Epithelial cell of esophagus (primary cell): ENCODE measurements at regions not wholly inside any gene's neighbourhood (a gene's known extent, or its start where the extent isn't known, plus 50 kb on each side); places are given as distances from the start of the nearest gene placed in this dataset.
A peak's percentile ranks its signal among the peaks of the same experiment; 100 is the strongest.

Experiments used
- DNase-seq: peaks from one replicate; pipeline ENCODE4 v3.0.0; 2010; ENCODE audit warnings: low read depth
- H3K4me3 ChIP-seq: 2 replicates; pipeline ENCODE4 v1.5.1; 2011; ENCODE audit warnings: mild to moderate bottlenecking, low read length, control low read depth
- CTCF ChIP-seq: IDR thresholded peaks from 2 replicates; pipeline ENCODE4 v1.5.1; 2011; ENCODE audit warnings: low read depth, mild to moderate bottlenecking, low read length, control low read depth, inconsistent platforms; ENCODE audit not compliant: insufficient read depth; ENCODE audit errors: missing control alignments

GRCh38 chr15:93848076-93848475 lies 383.3 kb upstream of the MCTP2 start:
- no peak overlapping the region for H3K4me3 ChIP-seq
- DNase-seq = no peak
- no peak for TF ChIP-seq CTCF

GRCh38 chr15:93846148-93846547 lies 385.2 kb upstream of the MCTP2 start:
- no peak for TF ChIP-seq CTCF
- H3K4me3 ChIP-seq = no peak overlapping the region
- no peak for DNase-seq

- H3K4me3 ChIP-seq = no peak overlapping the region
- no peak for TF ChIP-seq CTCF
- peak; percentile 99 for DNase-seq
Measured at GRCh38 chr15:93837450-93837849, 393.9 kb upstream of the MCTP2 start.

- peak; percentile 48 for DNase-seq
- no peak overlapping the region for H3K4me3 ChIP-seq
- TF ChIP-seq CTCF = no peak
Measured at GRCh38 chr15:93835344-93835743, 396.0 kb upstream of the MCTP2 start.

- peak; percentile 94 for DNase-seq
- TF ChIP-seq CTCF = no peak
- no peak overlapping the region for H3K4me3 ChIP-seq
Measured at GRCh38 chr15:93831641-93832040, 399.7 kb upstream of the MCTP2 start.

GRCh38 chr15:93830221-93831080 lies 400.9 kb upstream of the MCTP2 start:
- peak; percentile 76 for DNase-seq
- no peak overlapping the region for H3K4me3 ChIP-seq
- no peak for TF ChIP-seq CTCF
